ENCODE measurements at regions not wholly inside any gene's neighbourhood (a gene's known extent, or its start where the extent isn't known, plus 50 kb on each side); places are given as distances from the start of the nearest gene placed in this dataset.

DNA sequence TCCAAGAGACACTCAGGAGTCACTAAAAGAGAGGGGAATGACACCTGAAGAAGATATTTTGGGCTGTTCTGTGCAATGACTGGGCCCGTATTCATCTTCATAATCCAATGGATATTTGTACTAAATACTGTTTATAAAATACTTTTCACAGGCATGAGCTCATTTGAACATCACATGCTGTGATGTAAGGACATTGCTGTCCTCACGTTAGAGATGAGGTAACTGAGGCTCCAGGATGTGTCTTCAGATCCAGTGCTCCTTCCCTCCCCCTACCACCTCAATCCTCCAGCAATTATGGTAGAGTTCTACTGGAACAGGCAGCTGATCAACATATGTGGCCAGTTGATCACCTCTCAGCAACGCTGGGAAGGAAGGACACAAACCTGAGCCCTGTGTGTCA, 139.4 kb upstream of the OSMR start:
- H3K36me3 ChIP-seq (replicated peaks in 1 of 2; ENCODE audit: control insufficient read depth in 1 of 2, insufficient read depth in 2 of 2, low read length in 1 of 2), result no peaks in the 10 kb centered on the region
- no peaks in the 10 kb centered on the region for H4K20me1 ChIP-seq (ENCODE audit: insufficient read depth)
- peaks cover 0 to 16% of the 10 kb centered on the region in 2 experiments; a peak in 2 of 4 replicates for H3K4me1 ChIP-seq (ENCODE audit: control insufficient read depth in 1 of 2, insufficient read depth in 2 of 2, low read depth in 1 of 2, low read length in 1 of 2)
- ChIA-PET CTCF (interaction anchor here (2.4 to 3.0 kb wide), 2 partner anchors 13 to 265 kb away, joined by 5 to 7 read pairs; no protein-coding TSS in a partner anchor), POLR2A (no interaction called here)
- H3K4me3 ChIP-seq (ENCODE audit: low read depth in 2 of 2, low read length in 1 of 2), result no peak overlapping the region
- H3K9me2 ChIP-seq, result no peaks in the 10 kb centered on the region
- TF ChIP-seq YY1 (IDR thresholded peaks at IDR 0.05; ENCODE audit: low read depth) (no peak), RCOR1 (IDR thresholded peaks at IDR 0.05; ENCODE audit: low read length) (no peak), EP300 (IDR thresholded peaks at IDR 0.05; ENCODE audit: borderline replicate concordance in 1 of 2, low read depth in 1 of 2, low read length in 1 of 2) (no peak), TEAD4 (IDR thresholded peaks at IDR 0.05; ENCODE audit: borderline replicate concordance, insufficient read depth) (no peak), PBX3 (IDR thresholded peaks at IDR 0.05) (no peak), FOSL2 (IDR thresholded peaks at IDR 0.05; ENCODE audit: borderline replicate concordance, low read depth) (no peak), REST (IDR thresholded peaks at IDR 0.05; ENCODE audit: low read depth, low read length) (no peak), GATA2 (CRISPR knock-in tag; IDR thresholded peaks at IDR 0.05) (no peak), MXI1 (IDR thresholded peaks at IDR 0.05; ENCODE audit: low read depth, low read length) (no peak), ELF1 (IDR thresholded peaks at IDR 0.05) (no peak), GABPA (IDR thresholded peaks at IDR 0.05; ENCODE audit: low read depth) (no peak), NRF1 (IDR thresholded peaks at IDR 0.05; ENCODE audit: low read depth, low read length) (no peak)
- TF ChIP-seq, protein P1, sequence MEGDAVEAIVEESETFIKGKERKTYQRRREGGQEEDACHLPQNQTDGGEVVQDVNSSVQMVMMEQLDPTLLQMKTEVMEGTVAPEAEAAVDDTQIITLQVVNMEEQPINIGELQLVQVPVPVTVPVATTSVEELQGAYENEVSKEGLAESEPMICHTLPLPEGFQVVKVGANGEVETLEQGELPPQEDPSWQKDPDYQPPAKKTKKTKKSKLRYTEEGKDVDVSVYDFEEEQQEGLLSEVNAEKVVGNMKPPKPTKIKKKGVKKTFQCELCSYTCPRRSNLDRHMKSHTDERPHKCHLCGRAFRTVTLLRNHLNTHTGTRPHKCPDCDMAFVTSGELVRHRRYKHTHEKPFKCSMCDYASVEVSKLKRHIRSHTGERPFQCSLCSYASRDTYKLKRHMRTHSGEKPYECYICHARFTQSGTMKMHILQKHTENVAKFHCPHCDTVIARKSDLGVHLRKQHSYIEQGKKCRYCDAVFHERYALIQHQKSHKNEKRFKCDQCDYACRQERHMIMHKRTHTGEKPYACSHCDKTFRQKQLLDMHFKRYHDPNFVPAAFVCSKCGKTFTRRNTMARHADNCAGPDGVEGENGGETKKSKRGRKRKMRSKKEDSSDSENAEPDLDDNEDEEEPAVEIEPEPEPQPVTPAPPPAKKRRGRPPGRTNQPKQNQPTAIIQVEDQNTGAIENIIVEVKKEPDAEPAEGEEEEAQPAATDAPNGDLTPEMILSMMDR (IDR thresholded peaks at IDR 0.05), result no peak
- no peaks in the 10 kb centered on the region; the same call in 1 of the 2 replicates for H3K27me3 ChIP-seq (ENCODE audit: insufficient read depth)
- H3K79me2 ChIP-seq (ENCODE audit: insufficient read depth), result no peaks in the 10 kb centered on the region
- no peak overlapping the region for H2AFZ ChIP-seq (ENCODE audit: low read depth)
- no peaks in the 10 kb centered on the region for H3F3A ChIP-seq (replicated peaks; ENCODE audit: insufficient read depth)
- 93% methylated on average over 3 of the region's 3 CpGs for WGBS (ENCODE audit: low lambda C conversion rate)
- no peak for DNase-seq
- no peak overlapping the region for H3K27ac ChIP-seq (ENCODE audit: low read depth in 2 of 2, low read length in 1 of 2)
- no peak overlapping the region for H3K4me2 ChIP-seq
- H3K9ac ChIP-seq, result no peak overlapping the region
- no peaks in the 10 kb centered on the region for H3K9me3 ChIP-seq

All from SK-N-SH (cell line).